HL-60/S4 treated with retinoic acid at 250 ng/mL for 4 days and 3 days (cell line): ENCODE measurements at regions not wholly inside any gene's neighbourhood (a gene's known extent, or its start where the extent isn't known, plus 50 kb on each side); places are given as distances from the start of the nearest gene placed in this dataset.

Experiments used
- in situ Hi-C: fragments of 300-500 bp; cut with MboI; formaldehyde crosslinking; loops from 2 replicates; pipeline ENCODE4 v1.7.0; 2022; ENCODE audit warnings: low sequenced_read_pairs

DNA sequence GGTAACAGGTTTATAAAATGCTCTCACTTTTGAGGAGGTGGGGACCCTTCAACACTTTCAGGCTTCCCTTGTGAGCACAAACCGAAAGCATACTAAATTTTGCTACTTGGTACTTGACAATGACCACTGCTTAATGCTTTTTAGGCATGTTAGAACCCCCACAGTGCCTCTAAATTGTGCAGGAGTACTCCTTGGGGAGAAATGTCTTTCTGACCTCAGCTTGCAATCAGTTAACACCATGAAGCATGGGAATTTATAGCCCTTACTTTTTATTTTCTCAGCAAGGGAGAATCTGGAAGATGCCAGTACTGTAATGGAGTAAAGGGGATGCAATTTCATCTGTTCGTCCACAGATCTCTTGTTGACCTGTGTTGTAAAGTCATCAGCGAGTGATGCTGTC is 308.9 kb upstream of the TBC1D5 start:
- in situ Hi-C loops, result no loop called here

DNA sequence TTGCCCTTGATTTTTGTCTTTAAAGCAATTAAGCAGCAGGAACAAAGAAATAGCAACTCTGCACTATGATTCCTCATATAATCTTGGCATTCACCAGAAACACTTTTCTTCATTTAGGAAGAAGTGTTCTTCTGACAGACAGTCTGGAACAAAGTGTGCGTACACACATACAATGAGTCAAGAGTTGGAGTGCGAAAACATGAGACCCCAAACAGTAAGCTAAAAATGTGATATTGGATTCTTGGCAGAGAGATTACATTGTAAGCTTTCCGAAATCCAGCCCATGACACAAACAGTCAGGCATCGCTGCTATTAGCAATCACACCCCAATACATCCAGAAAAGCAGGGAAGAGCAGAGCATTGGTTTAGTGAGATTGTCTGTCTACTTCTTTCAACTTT is 306.7 kb upstream of the TBC1D5 start:
- in situ Hi-C loops, result no loop called here

DNA sequence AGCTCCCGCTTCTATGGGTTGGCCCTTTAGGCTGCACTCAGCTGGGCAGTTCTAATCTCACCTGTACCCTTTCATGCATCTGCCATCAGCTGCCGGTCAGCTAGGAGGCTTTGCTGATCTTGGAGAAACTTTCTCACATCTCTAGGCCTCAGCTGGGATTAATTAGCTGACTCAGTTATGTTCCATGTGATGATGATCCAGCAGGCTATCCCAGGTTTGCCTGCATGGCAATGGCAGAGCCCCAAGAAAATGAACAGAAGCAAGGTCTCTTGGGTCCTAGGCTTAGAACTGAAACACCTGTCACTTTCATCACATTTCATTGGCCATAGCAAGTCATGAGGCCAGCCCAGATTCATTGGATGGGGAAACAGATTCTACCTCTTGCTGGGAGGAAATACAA is 304.6 kb upstream of the TBC1D5 start:
- in situ Hi-C loops, result no loop called here

DNA sequence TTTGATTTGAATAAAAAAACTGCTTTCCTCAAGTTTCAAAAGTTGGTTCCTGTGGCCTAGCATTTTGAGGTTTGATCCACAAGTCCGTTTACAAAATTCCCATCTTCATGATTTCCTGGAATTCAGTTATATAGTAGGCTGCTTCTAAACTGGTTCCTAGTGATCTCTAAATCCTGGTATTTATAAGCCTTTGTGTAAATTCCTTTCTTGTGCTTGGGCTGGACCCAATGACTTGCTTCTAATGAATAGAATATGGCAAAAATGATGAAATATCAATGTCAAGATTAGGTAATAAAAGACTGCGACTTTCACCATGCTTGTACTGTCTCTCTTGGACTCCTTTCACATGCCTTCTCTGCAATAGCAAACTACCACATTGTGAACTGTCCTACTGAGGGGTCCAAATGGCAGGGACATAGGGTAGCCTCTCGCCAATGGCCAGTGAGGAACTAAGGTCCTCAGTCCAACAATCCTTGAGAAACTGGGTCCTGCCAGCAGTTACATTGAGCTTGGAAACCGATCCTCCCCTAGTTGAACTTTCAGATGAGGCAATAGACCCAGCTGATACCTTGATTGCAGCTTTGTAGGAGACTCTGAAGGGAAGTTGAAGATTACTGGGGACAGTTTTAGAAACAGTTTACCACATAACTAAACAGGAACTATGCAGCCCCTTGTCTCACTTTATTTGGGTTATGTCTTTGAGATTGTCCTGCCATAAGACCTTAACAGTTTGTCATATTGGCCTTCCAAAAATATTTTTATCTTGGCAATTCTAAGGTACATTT is 303.9 kb upstream of the TBC1D5 start:
- in situ Hi-C loops, result no loop called here

DNA sequence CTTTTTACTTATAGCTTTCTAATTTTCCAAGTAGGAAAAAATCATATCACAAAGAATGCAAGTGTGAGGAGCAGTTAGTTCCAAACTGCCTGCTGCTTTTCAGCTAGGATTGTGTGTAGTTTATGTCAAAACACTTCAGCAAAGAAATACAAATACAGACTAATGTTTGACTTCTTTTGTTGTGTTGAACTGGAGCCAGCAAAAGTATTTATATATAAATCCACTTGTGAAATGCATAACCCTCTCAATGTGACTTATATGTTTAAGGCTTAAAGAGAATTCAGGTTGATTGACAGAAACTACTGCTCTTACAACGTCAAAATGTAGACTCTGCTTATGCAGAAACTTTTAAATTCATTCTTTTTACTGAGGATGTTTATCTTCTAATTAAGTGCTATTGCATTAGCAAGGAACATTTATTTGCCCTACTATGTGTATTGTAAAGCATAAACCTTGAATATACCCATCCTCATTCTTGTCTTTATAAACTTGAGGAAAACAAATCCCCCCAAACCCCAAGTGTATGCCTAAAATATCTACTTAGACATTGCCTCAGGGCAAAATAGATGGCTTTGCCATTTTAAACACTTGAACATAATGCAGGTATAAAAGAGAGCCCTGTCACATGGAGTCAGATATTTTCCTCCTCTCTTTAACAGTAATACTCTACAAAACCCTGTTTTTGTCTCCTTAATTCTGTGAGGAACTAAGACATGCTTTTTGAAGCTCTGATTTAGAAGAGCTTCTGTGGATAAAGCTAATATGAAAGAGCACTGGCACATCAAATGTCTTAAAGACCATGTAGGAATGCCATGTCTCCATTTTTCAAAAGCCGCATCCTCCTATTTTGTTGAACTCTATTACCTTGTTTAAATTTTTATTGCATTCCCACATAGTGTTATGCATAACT is 302.8 kb upstream of the TBC1D5 start:
- in situ Hi-C loops, result no loop called here

DNA sequence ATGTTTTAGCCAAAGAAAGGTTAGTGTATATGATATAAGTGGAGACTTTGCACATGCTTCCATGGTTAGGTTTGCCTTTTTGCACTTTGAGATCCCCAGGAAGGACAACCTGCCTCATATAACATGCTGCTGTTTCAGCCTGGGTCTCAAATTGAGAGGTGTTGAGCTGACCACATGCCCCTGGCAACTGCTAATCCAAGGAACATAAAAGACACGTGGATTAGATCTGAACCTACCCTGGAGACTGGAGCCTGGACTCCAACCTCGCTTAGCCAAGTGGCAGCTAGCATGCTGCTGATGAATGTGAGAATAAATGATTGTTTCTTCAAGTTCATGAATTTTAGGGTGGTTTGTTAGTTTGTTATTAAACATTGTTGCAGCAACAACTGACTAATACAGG is 301.8 kb upstream of the TBC1D5 start:
- in situ Hi-C loops, result no loop called here

DNA sequence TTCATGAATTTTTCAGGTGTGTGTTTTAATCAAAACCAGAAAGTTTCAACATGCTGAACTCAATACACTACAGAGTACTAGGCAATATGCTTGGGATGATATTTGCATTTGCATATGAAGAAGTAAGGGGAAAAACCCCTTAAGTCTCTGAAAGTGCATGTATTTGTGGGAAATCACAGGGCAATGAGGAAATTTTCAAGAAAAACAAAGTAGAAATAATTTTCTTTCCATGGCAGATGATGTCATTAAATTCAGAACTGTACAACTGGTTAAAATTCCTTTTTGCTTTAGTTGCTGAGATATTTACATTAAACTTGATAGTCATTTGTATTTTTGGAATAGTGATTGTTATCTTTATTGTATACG is 294.0 kb upstream of the TBC1D5 start:
- in situ Hi-C loops, result no loop called here

DNA sequence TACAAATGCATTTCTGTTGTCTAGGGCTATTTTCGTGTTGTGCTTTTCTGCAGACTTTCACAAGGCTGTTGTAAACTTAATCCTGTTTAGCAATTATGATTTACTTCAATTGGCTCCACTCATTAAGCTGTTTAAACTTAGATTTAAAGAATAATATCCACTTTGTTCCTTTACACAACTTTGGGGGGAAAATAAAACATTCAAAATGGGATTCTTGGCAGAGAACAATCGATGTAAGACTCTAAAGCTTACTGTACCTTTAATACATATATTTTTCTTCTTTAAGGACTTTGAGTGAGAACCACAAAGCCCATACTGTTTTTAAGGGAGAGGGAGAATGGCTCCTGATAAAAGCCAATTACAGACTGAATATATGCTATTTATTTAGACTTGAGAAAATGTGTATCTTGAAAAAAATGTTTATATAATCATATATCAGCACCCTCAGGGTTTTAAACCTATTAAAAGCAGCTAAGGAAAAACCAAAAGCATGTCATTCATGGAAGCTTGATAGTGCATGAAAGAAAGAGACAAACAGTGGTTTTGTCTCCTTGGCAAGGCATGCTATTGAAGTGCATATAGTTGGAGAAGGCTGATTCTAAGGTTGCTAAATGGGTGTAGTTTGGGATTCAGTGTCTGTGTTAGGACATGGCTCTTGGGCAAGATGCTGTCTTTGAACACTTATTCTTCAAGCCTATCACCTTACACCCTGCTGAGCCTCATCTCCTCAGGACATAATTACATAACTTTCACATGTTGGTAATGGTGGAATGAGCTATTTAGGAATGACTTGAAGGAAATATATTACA is 293.4 kb upstream of the TBC1D5 start:
- in situ Hi-C loops, result no loop called here

DNA sequence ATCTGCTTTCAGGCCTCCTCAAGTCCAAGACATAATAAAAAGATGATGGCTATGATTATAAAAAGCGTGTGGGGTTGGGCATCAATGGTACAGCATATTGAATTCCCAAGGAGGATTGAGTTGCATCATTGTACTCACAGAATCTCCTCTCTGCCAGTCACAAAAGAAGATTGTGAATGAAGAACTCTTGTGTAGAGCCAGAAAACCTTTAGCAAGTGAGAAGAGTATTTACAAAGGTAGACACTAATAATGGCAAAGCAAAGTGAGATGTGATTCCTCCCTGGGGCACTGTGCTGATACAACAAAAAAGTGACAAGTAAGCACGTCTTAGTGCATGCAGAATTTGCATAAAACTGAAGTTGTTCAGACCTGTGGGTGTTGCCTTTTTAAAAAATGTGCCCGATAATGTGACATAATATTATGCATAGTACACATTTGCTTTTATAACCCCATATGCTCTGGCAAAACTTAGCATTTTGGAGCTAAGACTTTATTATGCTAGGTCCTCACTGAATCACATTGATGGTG is 291.2 kb upstream of the TBC1D5 start:
- in situ Hi-C loops, result no loop called here

DNA sequence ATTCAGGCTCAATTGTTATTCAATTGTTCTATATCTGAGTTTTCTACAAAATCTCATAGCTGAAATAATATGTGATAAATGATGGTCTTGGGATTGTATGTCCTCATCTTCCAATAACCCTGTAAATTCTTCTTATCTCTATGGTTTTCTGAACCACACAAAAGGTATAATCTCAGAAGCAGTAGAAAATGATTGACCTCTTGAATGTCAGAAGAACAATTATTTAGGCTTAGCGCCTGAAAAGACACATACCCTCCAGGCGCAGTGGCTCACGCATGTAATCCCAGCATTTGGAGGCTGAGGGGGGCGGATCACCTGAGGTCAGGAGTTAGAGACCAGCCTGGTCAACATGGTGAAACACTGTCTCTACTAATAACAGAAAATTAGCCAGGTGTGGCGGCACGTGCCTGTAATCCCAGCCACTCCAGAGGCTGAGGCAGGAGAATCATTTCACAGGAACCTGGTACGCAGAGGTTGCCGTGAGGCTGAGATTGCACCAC is 288.0 kb upstream of the TBC1D5 start:
- in situ Hi-C loops, result no loop called here

DNA sequence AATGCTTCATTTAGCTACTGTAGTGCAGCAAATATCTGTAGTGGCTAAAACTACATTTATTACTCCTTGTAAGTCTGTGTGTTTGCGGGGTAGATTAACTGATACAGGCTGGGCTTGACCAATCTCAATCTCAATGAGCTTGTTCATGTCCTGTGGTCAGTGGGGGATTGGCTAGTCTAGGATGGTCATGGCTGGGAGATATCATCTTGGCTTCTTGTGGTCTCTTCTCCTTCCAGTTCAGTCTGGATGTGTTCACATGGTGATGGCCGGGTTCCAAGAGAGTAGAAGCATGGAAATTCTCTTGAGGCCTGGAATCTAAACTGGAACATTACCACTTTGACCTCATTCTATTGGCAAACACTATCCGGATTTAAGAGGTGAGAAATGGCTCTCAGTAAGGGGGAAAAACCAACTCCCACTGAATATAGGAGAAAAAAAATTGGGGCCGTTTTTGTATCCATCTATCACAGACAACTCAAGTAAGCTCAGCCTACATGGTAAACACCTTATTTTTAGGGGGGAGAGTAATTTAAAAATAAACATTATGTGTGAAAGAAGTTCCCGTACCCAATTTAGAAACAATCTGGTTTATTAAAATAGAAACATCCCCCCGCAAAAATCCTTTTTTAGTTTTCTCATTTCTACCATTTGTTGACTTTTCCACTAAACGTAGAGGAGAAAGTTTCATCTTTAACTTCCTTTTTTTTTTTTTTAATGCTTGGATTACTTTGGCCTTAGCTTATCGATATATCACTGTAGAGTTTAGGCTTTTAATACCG is 284.9 kb upstream of the TBC1D5 start:
- in situ Hi-C loops, result no loop called here

DNA sequence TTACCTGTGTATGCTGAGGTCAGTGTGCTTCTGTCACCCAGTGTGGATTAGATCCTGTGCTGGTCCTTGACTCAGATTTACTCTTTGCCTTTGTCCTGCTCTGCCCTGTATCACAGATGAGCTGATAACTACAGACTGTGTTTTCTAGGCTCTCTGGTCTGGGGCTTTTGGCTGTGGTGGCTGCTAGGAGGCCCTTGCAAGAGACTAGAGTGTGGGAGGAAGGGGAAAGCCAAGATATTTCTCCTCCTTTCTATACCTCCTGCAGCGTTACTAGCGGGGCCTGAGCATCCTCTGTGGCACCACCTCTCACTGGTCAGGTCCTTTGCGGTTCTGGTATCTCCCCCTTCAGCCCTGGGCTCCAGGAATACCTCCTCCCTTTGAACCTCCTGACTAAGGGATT is 282.3 kb upstream of the TBC1D5 start:
- in situ Hi-C loops, result no loop called here

DNA sequence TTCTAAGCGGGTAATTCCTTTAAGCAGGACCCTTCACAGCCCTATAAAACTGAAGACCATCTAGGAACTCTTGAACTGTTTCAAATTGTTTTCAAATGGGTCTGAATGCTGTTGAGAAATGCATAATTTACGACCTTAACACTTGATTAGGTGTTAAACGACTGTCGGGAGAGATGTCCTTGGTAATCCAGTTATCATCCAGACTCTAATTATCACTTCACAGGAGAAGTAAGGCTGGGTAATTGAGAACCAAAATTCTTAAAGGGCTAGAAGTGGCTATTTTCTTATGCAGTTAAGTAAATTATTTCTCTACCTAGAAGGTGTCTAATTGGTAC is 276.7 kb upstream of the TBC1D5 start:
- in situ Hi-C loops, result no loop called here

DNA sequence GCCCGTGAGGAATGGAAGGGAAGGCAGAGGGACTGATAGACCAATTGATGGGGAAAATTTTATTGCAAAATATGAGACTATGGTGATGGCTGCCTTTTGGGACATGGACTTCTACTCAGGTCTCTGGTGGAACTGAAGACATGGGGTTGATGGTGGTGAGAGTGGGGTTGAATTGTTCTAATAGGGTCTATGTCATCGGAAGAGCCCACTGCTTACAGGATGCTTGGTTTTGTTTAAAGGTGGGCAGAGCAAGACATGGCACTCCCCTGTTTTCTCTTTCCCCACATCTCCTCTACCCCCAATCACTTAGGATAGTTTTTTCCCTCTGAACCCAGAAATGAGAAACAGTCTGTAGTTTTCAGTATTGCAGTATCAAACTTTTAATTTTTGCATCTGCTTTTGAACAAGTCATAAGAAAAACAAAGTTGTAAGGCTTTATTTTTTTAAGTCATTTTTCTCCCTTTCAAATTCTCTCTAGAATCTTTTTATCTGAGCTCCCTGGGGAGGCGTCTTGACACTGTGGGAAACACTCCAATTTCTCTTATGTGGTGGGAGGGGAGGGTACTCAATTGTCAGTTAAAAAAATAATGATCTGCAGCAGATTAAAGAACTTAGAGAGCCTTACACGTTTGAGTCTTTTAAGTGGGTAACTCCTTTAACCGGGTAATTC is 276.2 kb upstream of the TBC1D5 start:
- in situ Hi-C loops, result no loop called here

DNA sequence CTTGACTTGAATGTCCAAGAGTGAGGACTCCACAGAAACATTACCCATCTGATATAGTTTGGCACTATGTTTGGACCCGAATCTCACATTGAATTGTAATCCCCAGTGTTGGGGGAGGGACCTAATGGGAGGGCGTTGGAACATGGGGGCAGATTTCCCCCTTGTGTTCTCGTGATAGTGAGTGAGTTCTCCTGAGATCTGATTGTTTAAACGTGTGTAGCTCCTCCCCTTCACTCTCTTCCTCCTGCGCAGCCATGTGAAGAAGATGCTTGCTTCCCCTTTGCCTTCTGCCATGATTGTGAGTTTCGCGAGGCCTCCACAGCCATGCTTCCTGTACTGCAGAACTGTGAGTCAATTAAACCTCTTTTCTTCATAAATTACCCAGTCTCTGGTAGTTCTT is 273.9 kb upstream of the TBC1D5 start:
- in situ Hi-C loops, result no loop called here

DNA sequence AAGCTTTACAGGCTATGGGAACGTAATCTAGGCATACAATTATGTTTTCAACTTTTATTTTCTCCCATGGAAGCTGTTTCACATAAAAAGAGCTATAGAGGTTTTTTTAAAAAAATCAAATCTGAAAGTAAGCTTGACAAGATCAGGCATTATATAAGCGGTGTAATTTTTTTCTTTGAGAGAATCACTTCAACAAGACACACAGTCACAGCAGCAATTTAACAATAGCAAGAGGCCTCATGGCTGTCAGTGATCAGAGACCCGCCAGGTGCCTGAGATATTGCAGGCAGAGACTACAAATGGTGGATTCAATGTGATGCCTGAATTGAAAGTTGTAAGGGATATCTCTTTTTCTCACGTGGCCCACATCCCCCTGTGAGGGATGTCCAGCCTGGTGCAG is 270.5 kb upstream of the TBC1D5 start:
- in situ Hi-C loops, result no loop called here

DNA sequence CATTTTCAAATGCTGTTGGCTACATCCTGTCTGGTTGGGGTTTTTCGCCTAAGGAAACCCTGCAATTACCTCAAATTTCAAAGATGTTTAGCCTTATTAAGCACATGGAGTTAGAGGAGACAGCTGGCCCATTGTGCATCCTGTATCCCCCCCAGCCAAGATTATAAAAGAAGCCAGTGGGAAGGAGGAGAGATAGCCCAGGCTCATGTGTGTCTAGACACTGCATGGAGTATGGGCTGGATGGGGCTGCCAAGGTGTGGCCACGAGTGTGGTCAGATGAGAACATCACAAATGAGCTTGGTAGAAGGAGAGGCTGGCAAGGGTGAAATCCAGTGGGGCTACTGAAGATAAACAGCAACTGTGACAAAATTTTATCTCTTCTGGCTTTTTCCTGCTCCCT is 270.0 kb upstream of the TBC1D5 start:
- in situ Hi-C loops, result no loop called here

DNA sequence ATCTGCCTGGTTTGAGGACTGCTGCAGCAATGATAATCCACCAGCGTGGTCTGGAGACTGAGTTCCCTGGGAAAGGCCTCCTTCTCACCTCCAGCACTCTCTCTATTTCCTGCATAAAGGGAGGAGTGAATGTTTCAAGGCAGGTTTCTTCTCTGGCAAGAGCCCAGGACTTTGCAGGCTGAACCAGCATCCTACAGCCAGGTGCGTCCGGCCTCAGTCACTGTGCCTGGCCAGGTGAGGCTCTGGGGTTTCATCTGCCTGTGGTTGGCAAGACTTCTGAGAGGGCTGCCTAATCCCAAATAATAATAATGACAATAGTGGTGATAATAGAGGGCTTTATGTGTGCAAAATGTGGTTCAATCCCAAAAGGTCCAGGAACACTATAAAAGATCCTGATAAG is 269.0 kb upstream of the TBC1D5 start:
- in situ Hi-C loops, result no loop called here

DNA sequence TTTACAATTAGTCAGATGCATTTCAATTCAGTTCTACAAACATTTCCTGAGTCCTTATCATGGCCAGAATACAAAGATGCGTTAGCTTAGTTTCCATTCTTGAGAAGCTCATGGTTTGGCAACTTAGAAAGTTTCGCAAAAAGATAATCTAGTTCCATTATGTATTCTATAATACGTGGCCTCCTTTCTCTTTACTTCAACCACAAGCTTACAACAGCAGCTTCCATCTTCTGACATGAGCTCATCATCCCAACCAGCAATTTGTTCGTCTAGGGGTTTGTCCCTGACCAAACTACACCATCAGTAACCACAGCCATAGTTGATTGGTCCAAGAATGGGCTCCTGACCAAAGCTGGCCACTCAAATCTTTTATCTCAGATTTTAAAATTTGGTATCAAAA is 267.6 kb upstream of the TBC1D5 start:
- in situ Hi-C loops, result no loop called here
